Keratinocyte (primary cell): ENCODE measurements at regions not wholly inside any gene's neighbourhood (a gene's known extent, or its start where the extent isn't known, plus 50 kb on each side); places are given as distances from the start of the nearest gene placed in this dataset.

Experiments used
- DNase-seq: peaks from one replicate; pipeline ENCODE4 v3.0.0-alpha.2; 2011; ENCODE audit warnings: low read depth, missing footprints, low spot score
- FAIRE-seq: peaks from 2 replicates; lab custom pipeline; 2011; peaks lifted over from hg19 to GRCh38; lab: Jason Lieb, UNC
- H2AFZ ChIP-seq: 2 replicates; pipeline ENCODE4 v1.6.0; 2012; ENCODE audit warnings: low read length, control low read depth, inconsistent platforms; ENCODE audit not compliant: control insufficient read depth
- H3K27ac ChIP-seq: 2 replicates; pipeline ENCODE4 v1.5.1; 2011; ENCODE audit warnings: low read length; ENCODE audit not compliant: control insufficient read depth, insufficient read depth
- H3K27me3 ChIP-seq: 3 replicates; pipeline ENCODE4 v1.6.0; 2011; ENCODE audit warnings: low read length; ENCODE audit not compliant: control insufficient read depth, insufficient read depth; ENCODE audit errors: extremely low read depth
- H3K36me3 ChIP-seq, 2 experiments: 2 replicates in 1 of 2; 3 replicates in 1 of 2; pipeline ENCODE4 v1.5.1; 2011; ENCODE audit warnings: low read length in 2 of 2, mild to moderate bottlenecking in 1 of 2; ENCODE audit not compliant: control insufficient read depth in 2 of 2, insufficient read depth in 2 of 2; ENCODE audit errors: extremely low read depth in 1 of 2
- H3K4me1 ChIP-seq: 3 replicates; pipeline ENCODE4 v1.5.1; 2011; ENCODE audit warnings: low read length; ENCODE audit not compliant: control insufficient read depth, insufficient read depth; ENCODE audit errors: extremely low read depth
- H3K4me2 ChIP-seq: 3 replicates; pipeline ENCODE4 v1.6.0; 2011; ENCODE audit warnings: low read depth, low read length; ENCODE audit not compliant: control insufficient read depth, insufficient read depth; ENCODE audit errors: extremely low read depth
- H3K4me3 ChIP-seq, 3 experiments: fragments of 200-600 bp in 1 of 3; sonication (generic) in 1 of 3; 2 replicates in 2 of 3; 3 replicates in 1 of 3; pipeline ENCODE4 v1.5.1; 2011 to 2016; ENCODE audit warnings: low read length in 3 of 3, mild to moderate bottlenecking in 3 of 3, control low read depth in 2 of 3, inconsistent platforms in 1 of 3, low read depth in 1 of 3, mixed read lengths in 1 of 3, mixed run types in 1 of 3, moderate library complexity in 1 of 3; ENCODE audit not compliant: control insufficient read depth in 2 of 3, insufficient read depth in 2 of 3; ENCODE audit errors: extremely low read depth in 1 of 3
- H3K79me2 ChIP-seq: 2 replicates; pipeline ENCODE4 v1.6.0; 2012; ENCODE audit warnings: low read length; ENCODE audit not compliant: control insufficient read depth, insufficient read depth
- H3K9ac ChIP-seq: 3 replicates; pipeline ENCODE4 v1.6.0; 2011; ENCODE audit warnings: low read length; ENCODE audit not compliant: control insufficient read depth, insufficient read depth; ENCODE audit errors: extremely low read depth
- H3K9me1 ChIP-seq: 3 replicates; pipeline ENCODE4 v1.6.0; 2011; ENCODE audit warnings: low read length; ENCODE audit not compliant: control insufficient read depth, insufficient read depth; ENCODE audit errors: extremely low read depth
- H3K9me3 ChIP-seq: 2 replicates; pipeline ENCODE4 v1.5.1; 2012; ENCODE audit warnings: low read depth, low read length; ENCODE audit not compliant: control insufficient read depth
- H4K20me1 ChIP-seq: 3 replicates; pipeline ENCODE4 v1.6.0; 2011; ENCODE audit warnings: low read length; ENCODE audit not compliant: control insufficient read depth, insufficient read depth; ENCODE audit errors: extremely low read depth
- EZH2 ChIP-seq: IDR thresholded peaks from one replicate; pipeline ENCODE4 v1.6.1; 2012; ENCODE audit warnings: inconsistent platforms, mild to moderate bottlenecking, low read length, moderate library complexity
- dilution Hi-C: fragments of 300-500 bp; cut with MboI; formaldehyde crosslinking; loops from one replicate; pipeline ENCODE4 v1.7.0; 2020; ENCODE audit warnings: low sequenced_read_pairs; ENCODE audit not compliant: extremely low pct_ligation_motif_present
- TF ChIP-seq, protein P1 (sequence below), 3 experiments: IDR thresholded peaks in 1 of 3; conservative IDR thresholded peaks in 1 of 3; optimal IDR thresholded peaks in 1 of 3; 2 replicates in 2 of 3; 3 replicates in 1 of 3; pipeline versions ENCODE3 to v1.5.1; 2011; ENCODE audit warnings: low read length in 3 of 3, mild to moderate bottlenecking in 3 of 3, moderate library complexity in 2 of 3, control low read depth in 1 of 3, inconsistent platforms in 1 of 3; ENCODE audit not compliant: insufficient read depth in 2 of 3; ENCODE audit errors: extremely low read depth in 1 of 3

DNA sequence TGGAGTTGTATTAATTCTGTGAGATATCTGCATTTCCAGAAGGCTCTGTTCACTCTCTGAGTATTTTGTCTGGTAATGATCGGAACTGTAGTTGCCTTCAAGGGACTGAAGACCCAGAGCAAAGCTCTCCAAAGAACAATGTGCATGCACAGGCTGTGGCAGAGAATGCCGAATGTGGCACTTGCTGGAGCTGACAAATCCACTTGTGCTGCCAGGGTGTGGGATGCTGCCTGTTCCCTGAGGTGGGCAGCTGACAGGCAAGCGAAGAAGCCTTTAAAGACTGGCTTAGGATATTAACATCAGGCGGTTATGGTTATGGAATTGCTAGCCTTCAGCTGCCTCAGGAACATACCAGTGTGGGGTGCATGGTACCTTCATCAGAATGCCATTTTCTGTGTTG lies 419.9 kb upstream of the ATP2B1 start:
- Histone ChIP-seq H2AFZ (peak overlapping the region; percentile 50), H3K27me3 (no peaks in the 10 kb centered on the region), H3K9me1 (no peaks in the 10 kb centered on the region), H3K9me3 (no peaks in the 10 kb centered on the region), H3K4me1 (peaks cover 13% of the 10 kb centered on the region), H3K79me2 (no peaks in the 10 kb centered on the region), H3K27ac (no peak overlapping the region), H3K9ac (no peak overlapping the region), H3K4me3 (no peak overlapping the region), H3K36me3 (no peaks in the 10 kb centered on the region), H3K4me2 (no peak overlapping the region), H4K20me1 (no peaks in the 10 kb centered on the region)
- dilution Hi-C loops: no loop called here
- no peak for TF ChIP-seq EZH2
- TF ChIP-seq, protein P1, sequence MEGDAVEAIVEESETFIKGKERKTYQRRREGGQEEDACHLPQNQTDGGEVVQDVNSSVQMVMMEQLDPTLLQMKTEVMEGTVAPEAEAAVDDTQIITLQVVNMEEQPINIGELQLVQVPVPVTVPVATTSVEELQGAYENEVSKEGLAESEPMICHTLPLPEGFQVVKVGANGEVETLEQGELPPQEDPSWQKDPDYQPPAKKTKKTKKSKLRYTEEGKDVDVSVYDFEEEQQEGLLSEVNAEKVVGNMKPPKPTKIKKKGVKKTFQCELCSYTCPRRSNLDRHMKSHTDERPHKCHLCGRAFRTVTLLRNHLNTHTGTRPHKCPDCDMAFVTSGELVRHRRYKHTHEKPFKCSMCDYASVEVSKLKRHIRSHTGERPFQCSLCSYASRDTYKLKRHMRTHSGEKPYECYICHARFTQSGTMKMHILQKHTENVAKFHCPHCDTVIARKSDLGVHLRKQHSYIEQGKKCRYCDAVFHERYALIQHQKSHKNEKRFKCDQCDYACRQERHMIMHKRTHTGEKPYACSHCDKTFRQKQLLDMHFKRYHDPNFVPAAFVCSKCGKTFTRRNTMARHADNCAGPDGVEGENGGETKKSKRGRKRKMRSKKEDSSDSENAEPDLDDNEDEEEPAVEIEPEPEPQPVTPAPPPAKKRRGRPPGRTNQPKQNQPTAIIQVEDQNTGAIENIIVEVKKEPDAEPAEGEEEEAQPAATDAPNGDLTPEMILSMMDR (optimal IDR thresholded peaks at IDR 0.05 in 1 of 3, IDR thresholded peaks at IDR 0.05 in 1 of 3, conservative IDR thresholded peaks at IDR 0.05 in 1 of 3; ENCODE audit: extremely low read depth in 1 of 3, insufficient read depth in 2 of 3, low read length in 3 of 3): no peak
- FAIRE-seq (no peak), DNase-seq (no peak)

DNA sequence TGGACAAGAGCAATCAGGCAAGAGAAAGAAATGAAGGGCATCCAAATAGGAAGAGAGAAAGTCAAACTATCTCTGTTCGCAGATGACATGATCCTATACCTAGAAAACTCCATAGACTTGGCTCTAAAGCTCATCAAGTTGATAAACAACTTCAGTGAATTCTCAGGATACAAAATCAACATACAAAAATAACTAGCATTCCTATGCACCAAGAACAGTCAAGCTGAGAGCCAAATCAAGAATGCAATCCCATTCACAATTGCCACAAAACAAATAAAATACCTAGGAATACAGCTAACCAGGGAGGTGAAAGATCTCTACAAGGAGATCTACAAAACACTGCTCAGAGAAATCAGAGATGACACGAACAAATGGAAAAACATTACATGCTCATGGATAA lies 417.5 kb upstream of the ATP2B1 start:
- no peak overlapping the region for H3K9ac ChIP-seq
- H4K20me1 ChIP-seq: no peaks in the 10 kb centered on the region
- no peaks in the 10 kb centered on the region for H3K79me2 ChIP-seq
- H3K9me3 ChIP-seq: no peaks in the 10 kb centered on the region
- TF ChIP-seq EZH2: no peak
- TF ChIP-seq, protein P1 (optimal IDR thresholded peaks at IDR 0.05 in 1 of 3, IDR thresholded peaks at IDR 0.05 in 1 of 3, conservative IDR thresholded peaks at IDR 0.05 in 1 of 3; ENCODE audit: extremely low read depth in 1 of 3, insufficient read depth in 2 of 3, low read length in 3 of 3): no peak
- FAIRE-seq (no peak), DNase-seq (no peak)
- H3K27ac ChIP-seq: no peak overlapping the region
- no peak overlapping the region for H3K4me3 ChIP-seq
- no peaks in the 10 kb centered on the region for H3K36me3 ChIP-seq
- H3K27me3 ChIP-seq: no peaks in the 10 kb centered on the region
- H2AFZ ChIP-seq: no peak overlapping the region
- peaks cover 13% of the 10 kb centered on the region for H3K4me1 ChIP-seq
- no peaks in the 10 kb centered on the region for H3K9me1 ChIP-seq
- dilution Hi-C loops: no loop called here
- no peak overlapping the region for H3K4me2 ChIP-seq
